SK-N-MC (cell line): ENCODE measurements at regions not wholly inside any gene's neighbourhood (a gene's known extent, or its start where the extent isn't known, plus 50 kb on each side); places are given as distances from the start of the nearest gene placed in this dataset.

Source experiments
- EZH2 ChIP-seq: fragments of 200-600 bp; sonication (generic); IDR thresholded peaks from one replicate; pipeline ENCODE4 v1.6.1; 2017; ENCODE audit warnings: antibody characterized with exemption
- POLR2AphosphoS5 ChIP-seq: IDR thresholded peaks from 2 replicates; pipeline ENCODE4 v1.6.1; 2012; ENCODE audit warnings: mild to moderate bottlenecking, low read depth, low read length, borderline replicate concordance

- TF ChIP-seq POLR2AphosphoS5 (no peak), EZH2 (no peak)
Measured at GRCh38 chr2:41344529-41344928, 703.3 kb upstream of the PKDCC start.
